Limb (tissue), 2 donors: ENCODE measurements at regions not wholly inside any gene's neighbourhood (a gene's known extent, or its start where the extent isn't known, plus 50 kb on each side); places are given as distances from the start of the nearest gene placed in this dataset.

ENCODE experiments used
- DNase-seq, 2 donors: peaks; one replicate each; pipeline ENCODE4 v3.0.0-alpha.2; 2016; ENCODE audit errors: extremely low spot score in 2 of 2

- no peak for DNase-seq
Measured at GRCh38 chr16:27717726-27718125, 167.8 kb downstream of the KATNIP start.

GRCh38 chr16:27718201-27719105 is 168.5 kb downstream of the KATNIP start:
- peak in 1 of 2 donors; percentile 13 for DNase-seq

GRCh38 chr16:27719106-27719445 is 169.1 kb downstream of the KATNIP start:
- no peak for DNase-seq

GRCh38 chr16:27720731-27721530 is 171.0 kb downstream of the KATNIP start:
- peak in 1 of 2 donors; percentile 54 for DNase-seq

- DNase-seq = peak in 1 of 2 donors; percentile 71
Measured at GRCh38 chr16:27721531-27722181, 171.7 kb downstream of the KATNIP start.

- no peak for DNase-seq
Measured at GRCh38 chr16:27722207-27722606, 172.3 kb downstream of the KATNIP start.

- DNase-seq = no peak
Measured at GRCh38 chr16:27722892-27723450, 173.0 kb downstream of the KATNIP start.

GRCh38 chr16:27723711-27724481 is 174.0 kb downstream of the KATNIP start:
- DNase-seq = no peak

- no peak for DNase-seq
Measured at GRCh38 chr16:27724482-27725235, 174.7 kb downstream of the KATNIP start.

GRCh38 chr16:27725236-27726000 is 175.5 kb downstream of the KATNIP start:
- DNase-seq = no peak

GRCh38 chr16:27726621-27727261 is 176.8 kb downstream of the KATNIP start:
- DNase-seq = no peak

- DNase-seq = no peak
Measured at GRCh38 chr16:27727941-27728340, 178.0 kb downstream of the KATNIP start.

- DNase-seq = no peak
Measured at GRCh38 chr16:27728691-27729090, 178.7 kb downstream of the KATNIP start.

- DNase-seq = no peak
Measured at GRCh38 chr16:27729516-27730304, 179.8 kb downstream of the KATNIP start.

- no peak for DNase-seq
Measured at GRCh38 chr16:27730661-27731210, 180.8 kb downstream of the KATNIP start.

GRCh38 chr16:27735031-27735430 is 185.1 kb downstream of the KATNIP start:
- no peak for DNase-seq

- DNase-seq = no peak
Measured at GRCh38 chr16:27736431-27736830, 186.5 kb downstream of the KATNIP start.

- DNase-seq = no peak
Measured at GRCh38 chr16:27737513-27737912, 187.6 kb downstream of the KATNIP start.
